Brain microvascular endothelial cell (primary cell): ENCODE measurements at regions not wholly inside any gene's neighbourhood (a gene's known extent, or its start where the extent isn't known, plus 50 kb on each side); places are given as distances from the start of the nearest gene placed in this dataset.

ENCODE experiments used
- DNase-seq: peaks from one replicate; pipeline ENCODE4 v3.0.0-alpha.2; 2020
- H3K27ac ChIP-seq: fragments of 250-450 bp; sonication (Bioruptor Pico); 2 replicates; pipeline ENCODE4 v1.5.1; 2020; ENCODE audit warnings: mild to moderate bottlenecking, moderate library complexity
- H3K27me3 ChIP-seq: fragments of 250-450 bp; sonication (Bioruptor Pico); replicated peaks from 2 replicates; pipeline ENCODE4 v1.5.1; 2020; ENCODE audit warnings: mild to moderate bottlenecking
- H3K36me3 ChIP-seq: fragments of 250-450 bp; sonication (Bioruptor Pico); replicated peaks from 2 replicates; pipeline ENCODE4 v1.5.1; 2020; ENCODE audit warnings: mild to moderate bottlenecking
- H3K4me3 ChIP-seq: 2 replicates; pipeline ENCODE4 v1.5.1; 2011; ENCODE audit warnings: low read depth, mild to moderate bottlenecking, control low read depth, low read length, moderate library complexity
- in situ Hi-C: cut with HindIII; loops from 2 replicates; pipeline ENCODE4 v1.10.0; 2017; ENCODE audit warnings: low sequenced_read_pairs, low pct_ligation_motif_present
- TF ChIP-seq, protein P1 (sequence below): IDR thresholded peaks from 2 replicates; pipeline ENCODE4 v1.5.1; 2011; ENCODE audit warnings: low read depth, mild to moderate bottlenecking, moderate library complexity, low read length, control low read depth, inconsistent platforms; ENCODE audit errors: missing control alignments

DNA sequence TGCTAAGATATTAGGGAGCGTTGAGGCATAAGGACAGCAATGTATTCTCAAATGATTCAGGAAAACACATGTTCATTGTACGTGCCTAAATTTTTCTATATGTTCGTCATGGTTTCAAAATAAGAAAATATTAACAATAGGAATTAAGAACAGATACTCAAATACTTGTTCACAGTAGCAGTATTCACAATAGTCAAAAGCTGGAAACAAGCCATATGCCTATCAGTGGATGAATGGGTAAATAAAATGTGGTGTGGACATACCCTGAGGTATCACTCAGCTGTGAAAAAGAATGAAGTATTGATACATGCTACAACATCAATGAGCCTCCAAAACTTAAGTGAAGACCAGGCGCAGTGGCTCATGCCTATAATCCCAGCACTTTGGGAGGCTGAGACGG is 84.7 kb upstream of the PTER start:
- TF ChIP-seq, protein P1, sequence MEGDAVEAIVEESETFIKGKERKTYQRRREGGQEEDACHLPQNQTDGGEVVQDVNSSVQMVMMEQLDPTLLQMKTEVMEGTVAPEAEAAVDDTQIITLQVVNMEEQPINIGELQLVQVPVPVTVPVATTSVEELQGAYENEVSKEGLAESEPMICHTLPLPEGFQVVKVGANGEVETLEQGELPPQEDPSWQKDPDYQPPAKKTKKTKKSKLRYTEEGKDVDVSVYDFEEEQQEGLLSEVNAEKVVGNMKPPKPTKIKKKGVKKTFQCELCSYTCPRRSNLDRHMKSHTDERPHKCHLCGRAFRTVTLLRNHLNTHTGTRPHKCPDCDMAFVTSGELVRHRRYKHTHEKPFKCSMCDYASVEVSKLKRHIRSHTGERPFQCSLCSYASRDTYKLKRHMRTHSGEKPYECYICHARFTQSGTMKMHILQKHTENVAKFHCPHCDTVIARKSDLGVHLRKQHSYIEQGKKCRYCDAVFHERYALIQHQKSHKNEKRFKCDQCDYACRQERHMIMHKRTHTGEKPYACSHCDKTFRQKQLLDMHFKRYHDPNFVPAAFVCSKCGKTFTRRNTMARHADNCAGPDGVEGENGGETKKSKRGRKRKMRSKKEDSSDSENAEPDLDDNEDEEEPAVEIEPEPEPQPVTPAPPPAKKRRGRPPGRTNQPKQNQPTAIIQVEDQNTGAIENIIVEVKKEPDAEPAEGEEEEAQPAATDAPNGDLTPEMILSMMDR, result no peak
- Histone ChIP-seq H3K27ac (no peak overlapping the region), H3K27me3 (no peaks in the 10 kb centered on the region), H3K4me3 (no peak overlapping the region), H3K36me3 (no peaks in the 10 kb centered on the region)
- in situ Hi-C loops, result no loop called here
- no peak for DNase-seq

- in situ Hi-C loops, result no loop called here
- Histone ChIP-seq H3K36me3 (no peaks in the 10 kb centered on the region), H3K27ac (no peak overlapping the region), H3K4me3 (no peak overlapping the region), H3K27me3 (no peaks in the 10 kb centered on the region)
- DNase-seq, result no peak
- TF ChIP-seq, protein P1, result no peak
These were observed 76.8 kb upstream of the PTER start for GRCh38 chr10:16360001-16360400.

- Histone ChIP-seq H3K27ac (no peak overlapping the region), H3K36me3 (no peaks in the 10 kb centered on the region), H3K4me3 (no peak overlapping the region), H3K27me3 (no peaks in the 10 kb centered on the region)
- TF ChIP-seq, protein P1, result no peak
- in situ Hi-C loops, result no loop called here
- no peak for DNase-seq
These were observed 76.4 kb upstream of the PTER start for GRCh38 chr10:16360425-16360824.

DNA sequence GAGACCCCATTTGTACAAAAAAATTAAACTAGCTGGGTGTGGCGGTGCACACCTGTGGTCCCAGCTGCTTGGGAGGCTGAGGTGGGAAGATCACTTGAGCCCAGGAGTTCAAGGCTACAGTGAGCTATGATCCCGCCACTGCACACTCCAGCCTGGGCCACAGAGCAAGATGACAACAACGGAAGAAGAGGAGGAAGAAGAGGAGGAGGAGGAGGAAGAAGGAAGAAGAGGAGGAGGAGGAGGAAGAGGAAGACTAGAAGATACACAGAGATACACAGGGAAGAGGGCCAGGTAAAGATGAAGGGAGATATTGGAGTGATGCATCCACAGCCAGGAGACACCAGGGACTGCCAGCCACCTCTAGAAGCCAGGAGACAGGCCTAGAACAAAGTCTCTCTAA is 75.7 kb upstream of the PTER start:
- H3K4me3 ChIP-seq, result no peak overlapping the region
- H3K27me3 ChIP-seq, result no peaks in the 10 kb centered on the region
- DNase-seq, result no peak
- in situ Hi-C loops, result no loop called here
- no peaks in the 10 kb centered on the region for H3K36me3 ChIP-seq
- no peak overlapping the region for H3K27ac ChIP-seq
- TF ChIP-seq, protein P1, result no peak

- Histone ChIP-seq H3K36me3 (no peaks in the 10 kb centered on the region), H3K27ac (no peak overlapping the region), H3K4me3 (no peak overlapping the region), H3K27me3 (no peaks in the 10 kb centered on the region)
- in situ Hi-C loops, result no loop called here
- TF ChIP-seq, protein P1, result no peak
- DNase-seq, result no peak
These were observed 73.1 kb upstream of the PTER start for GRCh38 chr10:16363741-16364140.

- no peaks in the 10 kb centered on the region for H3K36me3 ChIP-seq
- no peak overlapping the region for H3K4me3 ChIP-seq
- H3K27me3 ChIP-seq, result no peaks in the 10 kb centered on the region
- no peak for DNase-seq
- in situ Hi-C loops, result no loop called here
- no peak overlapping the region for H3K27ac ChIP-seq
- TF ChIP-seq, protein P1, result no peak
These were observed 69.1 kb upstream of the PTER start for GRCh38 chr10:16367621-16368292.
